ENCODE measurements at regions not wholly inside any gene's neighbourhood (a gene's known extent, or its start where the extent isn't known, plus 50 kb on each side); places are given as distances from the start of the nearest gene placed in this dataset.

GRCh38 chr18:47747260-47747795 lies 183.1 kb downstream of the SMAD2 start:
- peaks cover 12% of the 10 kb centered on the region for H3K27me3 ChIP-seq (ENCODE audit: control insufficient read depth, insufficient read depth, low read length)
- no peak overlapping the region for H3K4me3 ChIP-seq (ENCODE audit: low read length)
- peaks cover 3% of the 10 kb centered on the region for H3K9me3 ChIP-seq (ENCODE audit: control insufficient read depth, low read depth, low read length)
- H3K4me1 ChIP-seq (ENCODE audit: control insufficient read depth, insufficient read depth, low read length), result no peaks in the 10 kb centered on the region
- no peak overlapping the region for H3K27ac ChIP-seq (ENCODE audit: low read length)
- no CpG with 5 or more reads among the region's 12 CpGs for WGBS (ENCODE audit: insufficient coverage, low lambda C conversion rate)
- no peak for DNase-seq
- H3K36me3 ChIP-seq (ENCODE audit: control insufficient read depth, insufficient read depth, low read length), result no peaks in the 10 kb centered on the region

GRCh38 chr18:47746615-47747014 lies 183.8 kb downstream of the SMAD2 start:
- Histone ChIP-seq H3K4me1 (ENCODE audit: control insufficient read depth, insufficient read depth, low read length) (no peaks in the 10 kb centered on the region), H3K27ac (ENCODE audit: low read length) (no peak overlapping the region), H3K36me3 (ENCODE audit: control insufficient read depth, insufficient read depth, low read length) (no peaks in the 10 kb centered on the region), H3K27me3 (ENCODE audit: control insufficient read depth, insufficient read depth, low read length) (peaks cover 12% of the 10 kb centered on the region), H3K4me3 (ENCODE audit: low read length) (no peak overlapping the region), H3K9me3 (ENCODE audit: control insufficient read depth, low read depth, low read length) (peaks cover 3% of the 10 kb centered on the region)
- no CpG with 5 or more reads among the region's 4 CpGs for WGBS (ENCODE audit: insufficient coverage, low lambda C conversion rate)
- no peak for DNase-seq

DNA sequence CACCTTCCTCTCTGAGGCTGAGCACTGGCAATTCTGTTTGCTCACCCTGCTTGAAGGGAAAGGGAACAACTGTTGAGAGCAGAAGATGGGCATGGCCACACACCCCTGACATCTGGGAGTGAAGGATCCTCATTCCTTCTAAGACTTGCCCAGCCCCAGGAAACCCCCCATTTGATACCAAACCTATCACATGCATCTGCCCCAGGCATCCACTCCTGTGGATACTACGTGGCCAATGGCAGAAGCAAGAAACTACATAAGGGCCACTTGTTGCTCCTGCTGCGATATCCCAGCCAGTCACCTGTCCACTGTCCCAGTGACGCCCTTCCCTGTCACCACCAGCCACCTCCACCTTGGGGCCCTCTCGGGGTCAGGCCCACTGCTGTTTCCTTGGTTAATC lies 185.2 kb downstream of the SMAD2 start:
- H3K27me3 ChIP-seq (ENCODE audit: control insufficient read depth, insufficient read depth, low read length), result peaks cover 7% of the 10 kb centered on the region
- no peak for DNase-seq
- no peaks in the 10 kb centered on the region for H3K4me1 ChIP-seq (ENCODE audit: control insufficient read depth, insufficient read depth, low read length)
- 92% methylated on average over 2 of the region's 4 CpGs for WGBS (ENCODE audit: insufficient coverage, low lambda C conversion rate)
- H3K36me3 ChIP-seq (ENCODE audit: control insufficient read depth, insufficient read depth, low read length), result no peaks in the 10 kb centered on the region
- H3K9me3 ChIP-seq (ENCODE audit: control insufficient read depth, low read depth, low read length), result peaks cover 3% of the 10 kb centered on the region
- H3K27ac ChIP-seq (ENCODE audit: low read length), result no peak overlapping the region
- no peak overlapping the region for H3K4me3 ChIP-seq (ENCODE audit: low read length)

DNA sequence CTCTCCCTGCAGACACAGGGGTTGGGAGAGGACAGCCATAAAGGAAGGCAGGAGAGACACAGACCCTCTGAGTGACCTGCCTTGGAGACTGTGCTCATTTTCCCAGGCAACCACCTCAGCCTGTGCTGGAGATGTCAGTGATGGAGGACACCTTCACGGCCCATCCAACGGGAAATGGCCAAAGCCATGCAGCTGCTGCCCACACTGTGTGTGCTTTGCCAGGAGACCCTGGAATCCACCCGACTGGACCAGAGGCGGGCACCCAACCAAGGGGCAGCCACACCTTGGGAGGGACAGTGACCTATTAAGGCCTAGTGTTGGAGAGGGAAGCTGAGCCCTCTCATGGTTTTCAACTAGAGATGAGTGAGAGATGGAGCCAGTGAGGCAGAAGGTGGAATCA lies 192.5 kb downstream of the SMAD2 start:
- Histone ChIP-seq H3K4me1 (ENCODE audit: control insufficient read depth, insufficient read depth, low read length) (no peaks in the 10 kb centered on the region), H3K27me3 (ENCODE audit: control insufficient read depth, insufficient read depth, low read length) (peaks cover 11% of the 10 kb centered on the region), H3K36me3 (ENCODE audit: control insufficient read depth, insufficient read depth, low read length) (no peaks in the 10 kb centered on the region), H3K4me3 (ENCODE audit: low read length) (no peak overlapping the region), H3K9me3 (ENCODE audit: control insufficient read depth, low read depth, low read length) (no peaks in the 10 kb centered on the region), H3K27ac (ENCODE audit: low read length) (no peak overlapping the region)
- no CpG with 5 or more reads among the region's 4 CpGs for WGBS (ENCODE audit: insufficient coverage, low lambda C conversion rate)
- DNase-seq, result no peak

- DNase-seq, result no peak
- Histone ChIP-seq H3K4me3 (ENCODE audit: low read length) (no peak overlapping the region), H3K9me3 (ENCODE audit: control insufficient read depth, low read depth, low read length) (no peaks in the 10 kb centered on the region), H3K36me3 (ENCODE audit: control insufficient read depth, insufficient read depth, low read length) (no peaks in the 10 kb centered on the region), H3K27ac (ENCODE audit: low read length) (no peak overlapping the region), H3K27me3 (ENCODE audit: control insufficient read depth, insufficient read depth, low read length) (peaks cover 11% of the 10 kb centered on the region), H3K4me1 (ENCODE audit: control insufficient read depth, insufficient read depth, low read length) (no peaks in the 10 kb centered on the region)
- 100% methylated on average over 1 of the region's 12 CpGs for WGBS (ENCODE audit: insufficient coverage, low lambda C conversion rate)
Measured at GRCh38 chr18:47737198-47737830, 193.1 kb downstream of the SMAD2 start.

GRCh38 chr18:47736376-47737140 lies 193.9 kb downstream of the SMAD2 start:
- no peak for DNase-seq
- H3K9me3 ChIP-seq (ENCODE audit: control insufficient read depth, low read depth, low read length), result no peaks in the 10 kb centered on the region
- H3K27me3 ChIP-seq (ENCODE audit: control insufficient read depth, insufficient read depth, low read length), result peaks cover 11% of the 10 kb centered on the region
- H3K27ac ChIP-seq (ENCODE audit: low read length), result no peak overlapping the region
- no peaks in the 10 kb centered on the region for H3K36me3 ChIP-seq (ENCODE audit: control insufficient read depth, insufficient read depth, low read length)
- H3K4me3 ChIP-seq (ENCODE audit: low read length), result no peak overlapping the region
- no peaks in the 10 kb centered on the region for H3K4me1 ChIP-seq (ENCODE audit: control insufficient read depth, insufficient read depth, low read length)
- WGBS (ENCODE audit: insufficient coverage, low lambda C conversion rate), result no CpG with 5 or more reads among the region's 5 CpGs

GRCh38 chr18:47735041-47735702 lies 195.3 kb downstream of the SMAD2 start:
- H3K4me1 ChIP-seq (ENCODE audit: control insufficient read depth, insufficient read depth, low read length), result no peaks in the 10 kb centered on the region
- no peak for DNase-seq
- no peak overlapping the region for H3K27ac ChIP-seq (ENCODE audit: low read length)
- no peaks in the 10 kb centered on the region for H3K36me3 ChIP-seq (ENCODE audit: control insufficient read depth, insufficient read depth, low read length)
- no peak overlapping the region for H3K4me3 ChIP-seq (ENCODE audit: low read length)
- peaks cover 11% of the 10 kb centered on the region for H3K27me3 ChIP-seq (ENCODE audit: control insufficient read depth, insufficient read depth, low read length)
- no peaks in the 10 kb centered on the region for H3K9me3 ChIP-seq (ENCODE audit: control insufficient read depth, low read depth, low read length)
- 100% methylated on average over 1 of the region's 8 CpGs for WGBS (ENCODE audit: insufficient coverage, low lambda C conversion rate)

DNA sequence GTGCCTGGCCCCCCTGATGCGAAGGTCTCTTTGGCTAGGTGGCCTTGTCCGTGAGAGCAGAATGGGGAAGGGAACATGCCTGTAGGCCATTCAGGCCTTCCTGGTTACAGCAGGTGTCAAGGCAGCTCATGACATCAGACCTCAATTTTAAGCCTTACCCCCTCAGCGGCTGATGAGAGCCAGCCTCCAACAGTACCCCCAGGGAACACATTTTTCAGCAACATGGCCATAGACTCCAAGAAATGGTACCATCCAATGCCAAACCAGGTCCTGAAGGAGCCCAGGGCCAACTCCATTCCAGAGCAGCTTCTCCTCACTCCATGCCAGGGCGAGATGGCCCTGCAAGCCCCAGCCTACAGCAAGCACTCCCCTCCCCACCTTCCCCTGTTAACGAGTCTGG lies 199.2 kb downstream of the SMAD2 start:
- whole genome bisulfite sequencing (ENCODE audit: insufficient coverage, low lambda C conversion rate), result no CpG with 5 or more reads among the region's 5 CpGs
- H3K4me1 ChIP-seq (ENCODE audit: control insufficient read depth, insufficient read depth, low read length), result no peaks in the 10 kb centered on the region
- peaks cover 9% of the 10 kb centered on the region for H3K27me3 ChIP-seq (ENCODE audit: control insufficient read depth, insufficient read depth, low read length)
- H3K36me3 ChIP-seq (ENCODE audit: control insufficient read depth, insufficient read depth, low read length), result no peaks in the 10 kb centered on the region
- H3K4me3 ChIP-seq (ENCODE audit: low read length), result no peak overlapping the region
- no peak overlapping the region for H3K27ac ChIP-seq (ENCODE audit: low read length)
- DNase-seq, result no peak
- no peaks in the 10 kb centered on the region for H3K9me3 ChIP-seq (ENCODE audit: control insufficient read depth, low read depth, low read length)

DNA sequence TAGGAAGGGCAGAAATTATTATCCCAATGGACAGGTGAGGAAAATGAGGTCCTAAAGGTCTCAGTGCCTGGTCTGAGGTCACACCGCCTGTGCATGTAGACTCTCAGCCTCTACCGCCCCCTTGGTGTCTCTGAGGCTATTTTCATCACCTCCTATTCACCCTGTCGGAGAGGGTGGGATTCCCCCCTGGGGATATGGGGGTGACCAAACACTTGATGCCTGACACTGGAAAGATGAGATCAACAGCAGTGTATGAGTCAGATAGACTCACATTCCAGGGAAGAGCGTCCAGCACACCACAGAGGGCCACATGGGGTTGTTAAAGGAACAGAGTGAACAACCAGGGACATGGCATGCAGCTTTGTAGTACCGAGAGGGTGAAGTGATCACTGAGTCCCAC lies 199.7 kb downstream of the SMAD2 start:
- no CpG with 5 or more reads among the region's 5 CpGs for WGBS (ENCODE audit: insufficient coverage, low lambda C conversion rate)
- Histone ChIP-seq H3K4me3 (ENCODE audit: low read length) (no peak overlapping the region), H3K4me1 (ENCODE audit: control insufficient read depth, insufficient read depth, low read length) (no peaks in the 10 kb centered on the region), H3K36me3 (ENCODE audit: control insufficient read depth, insufficient read depth, low read length) (no peaks in the 10 kb centered on the region), H3K27me3 (ENCODE audit: control insufficient read depth, insufficient read depth, low read length) (peaks cover 5% of the 10 kb centered on the region), H3K9me3 (ENCODE audit: control insufficient read depth, low read depth, low read length) (no peaks in the 10 kb centered on the region), H3K27ac (ENCODE audit: low read length) (no peak overlapping the region)
- DNase-seq, result no peak

DNA sequence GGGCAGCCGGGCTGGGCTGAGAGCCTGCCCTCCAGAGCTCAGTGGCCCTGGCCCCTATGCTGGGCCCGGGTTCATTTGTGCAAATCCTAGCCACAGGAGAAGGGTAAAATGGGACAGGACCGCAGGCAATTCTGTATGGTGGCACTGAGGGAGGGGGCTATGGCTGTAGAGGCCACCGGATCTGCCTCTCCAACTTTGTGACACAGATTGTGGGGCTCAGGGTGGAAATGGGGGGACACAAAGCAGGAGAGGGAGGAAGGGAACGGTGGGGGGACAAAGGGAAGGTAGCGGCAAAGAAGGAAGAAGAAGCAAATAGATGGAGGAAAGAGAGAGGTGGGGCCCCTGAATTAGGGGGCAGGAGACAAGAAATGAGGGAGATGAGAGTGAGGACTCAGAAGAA lies 201.1 kb downstream of the SMAD2 start:
- no peak overlapping the region for H3K4me3 ChIP-seq (ENCODE audit: low read length)
- no peaks in the 10 kb centered on the region for H3K36me3 ChIP-seq (ENCODE audit: control insufficient read depth, insufficient read depth, low read length)
- no peaks in the 10 kb centered on the region for H3K9me3 ChIP-seq (ENCODE audit: control insufficient read depth, low read depth, low read length)
- no peak for DNase-seq
- H3K27ac ChIP-seq (ENCODE audit: low read length), result no peak overlapping the region
- no peaks in the 10 kb centered on the region for H3K4me1 ChIP-seq (ENCODE audit: control insufficient read depth, insufficient read depth, low read length)
- 75% methylated on average over 2 of the region's 6 CpGs for WGBS (ENCODE audit: insufficient coverage, low lambda C conversion rate)
- H3K27me3 ChIP-seq (ENCODE audit: control insufficient read depth, insufficient read depth, low read length), result no peaks in the 10 kb centered on the region

Measured in large intestine (tissue), 3 donors.